HEK293T (cell line): ENCODE measurements at regions not wholly inside any gene's neighbourhood (a gene's known extent, or its start where the extent isn't known, plus 50 kb on each side); places are given as distances from the start of the nearest gene placed in this dataset.

ENCODE experiments used
- CTCF ChIA-PET: fragments of 350-600 bp; formaldehyde crosslinking; extraction: SDS; loops from one replicate; lab custom pipeline; 2021; ENCODE audit warnings: antibody characterized with exemption, inconsistent platforms; lab: Yijun Ruan, JAX
- POLR2A ChIA-PET: fragments of 350-600 bp; formaldehyde crosslinking; extraction: SDS; loops from one replicate; lab custom pipeline; 2020; ENCODE audit warnings: antibody characterized with exemption, inconsistent platforms; lab: Yijun Ruan, JAX
- DNase-seq: peaks from one replicate; pipeline ENCODE4 v3.0.0; 2012; ENCODE audit warnings: mixed read lengths; ENCODE audit errors: extremely low spot score
- ARNT ChIP-seq: fragments of 450-650 bp; IDR thresholded peaks from 2 replicates; pipeline ENCODE4 v1.6.1; 2017; ENCODE audit warnings: mild to moderate bottlenecking
- BHLHE40 ChIP-seq: fragments of 450-650 bp; IDR thresholded peaks from 2 replicates; pipeline ENCODE4 v1.6.1; 2016; ENCODE audit warnings: mild to moderate bottlenecking, moderate library complexity, borderline replicate concordance
- CTBP1 ChIP-seq: fragments of 450-650 bp; IDR thresholded peaks from 2 replicates; pipeline ENCODE4 v1.6.1; 2016; ENCODE audit warnings: borderline replicate concordance
- ELF4 ChIP-seq: fragments of 450-650 bp; IDR thresholded peaks from 2 replicates; pipeline ENCODE4 v1.6.1; 2017; ENCODE audit warnings: antibody characterized with exemption
- FOXA1 ChIP-seq: fragments of 450-650 bp; IDR thresholded peaks from 2 replicates; pipeline ENCODE4 v1.6.1; 2016; ENCODE audit warnings: mild to moderate bottlenecking
- FOXK2 ChIP-seq: fragments of 450-650 bp; IDR thresholded peaks from 2 replicates; pipeline ENCODE4 v1.6.1; 2016; ENCODE audit warnings: mild to moderate bottlenecking
- FOXM1 ChIP-seq: fragments of 450-650 bp; IDR thresholded peaks from 2 replicates; pipeline ENCODE4 v1.6.1; 2017; ENCODE audit warnings: mild to moderate bottlenecking, borderline replicate concordance
- HDGF ChIP-seq: fragments of 450-650 bp; IDR thresholded peaks from 2 replicates; pipeline ENCODE4 v1.6.1; 2017; ENCODE audit warnings: antibody characterized with exemption, borderline replicate concordance
- L3MBTL2 ChIP-seq: fragments of 450-650 bp; conservative IDR thresholded peaks from 2 replicates; pipeline ENCODE4 v1.6.1; 2016; ENCODE audit warnings: mild to moderate bottlenecking
- LEF1 ChIP-seq: fragments of 450-650 bp; IDR thresholded peaks from 2 replicates; pipeline ENCODE4 v1.6.1; 2017; ENCODE audit warnings: mild to moderate bottlenecking, borderline replicate concordance
- NFRKB ChIP-seq: fragments of 450-650 bp; IDR thresholded peaks from 2 replicates; pipeline ENCODE4 v1.6.1; 2016; ENCODE audit warnings: mild to moderate bottlenecking, moderate library complexity
- PKNOX1 ChIP-seq: fragments of 450-650 bp; IDR thresholded peaks from 2 replicates; pipeline ENCODE4 v1.6.1; 2016
- SP1 ChIP-seq: fragments of 450-650 bp; IDR thresholded peaks from 2 replicates; pipeline ENCODE4 v1.6.1; 2017
- SUZ12 ChIP-seq: fragments of 450-650 bp; IDR thresholded peaks from 2 replicates; pipeline ENCODE4 v1.6.1; 2016; ENCODE audit warnings: mild to moderate bottlenecking
- TARDBP ChIP-seq: fragments of 450-650 bp; IDR thresholded peaks from 2 replicates; pipeline ENCODE4 v1.6.1; 2016
- ZNF384 ChIP-seq: fragments of 450-650 bp; IDR thresholded peaks from 2 replicates; pipeline ENCODE4 v1.6.1; 2016

GRCh38 chr17:77320485-77321256 lies 179.9 kb downstream of the SEC14L1 start:
- TF ChIP-seq L3MBTL2 (no peak), ARNT (no peak), TARDBP (no peak), BHLHE40 (no peak), FOXM1 (no peak), CTBP1 (no peak), SP1 (no peak), FOXA1 (no peak)
- POLR2A ChIA-PET: no interaction called here
- CTCF ChIA-PET: no interaction called here
- DNase-seq: no peak

- POLR2A ChIA-PET: interaction anchor here (1.2 kb wide), 1 partner anchor 41 kb away, joined by 4 read pairs; no protein-coding TSS in a partner anchor
- no peak for DNase-seq
- CTCF ChIA-PET: interaction anchor here (0.6 kb wide), 1 partner anchor 228 kb away, joined by 4 read pairs; no protein-coding TSS in a partner anchor
- TF ChIP-seq FOXK2: no peak
- TF ChIP-seq NFRKB: no peak
- TF ChIP-seq LEF1: no peak
- TF ChIP-seq FOXM1: no peak
These were observed 181.1 kb downstream of the SEC14L1 start for GRCh38 chr17:77321649-77322513.

DNA sequence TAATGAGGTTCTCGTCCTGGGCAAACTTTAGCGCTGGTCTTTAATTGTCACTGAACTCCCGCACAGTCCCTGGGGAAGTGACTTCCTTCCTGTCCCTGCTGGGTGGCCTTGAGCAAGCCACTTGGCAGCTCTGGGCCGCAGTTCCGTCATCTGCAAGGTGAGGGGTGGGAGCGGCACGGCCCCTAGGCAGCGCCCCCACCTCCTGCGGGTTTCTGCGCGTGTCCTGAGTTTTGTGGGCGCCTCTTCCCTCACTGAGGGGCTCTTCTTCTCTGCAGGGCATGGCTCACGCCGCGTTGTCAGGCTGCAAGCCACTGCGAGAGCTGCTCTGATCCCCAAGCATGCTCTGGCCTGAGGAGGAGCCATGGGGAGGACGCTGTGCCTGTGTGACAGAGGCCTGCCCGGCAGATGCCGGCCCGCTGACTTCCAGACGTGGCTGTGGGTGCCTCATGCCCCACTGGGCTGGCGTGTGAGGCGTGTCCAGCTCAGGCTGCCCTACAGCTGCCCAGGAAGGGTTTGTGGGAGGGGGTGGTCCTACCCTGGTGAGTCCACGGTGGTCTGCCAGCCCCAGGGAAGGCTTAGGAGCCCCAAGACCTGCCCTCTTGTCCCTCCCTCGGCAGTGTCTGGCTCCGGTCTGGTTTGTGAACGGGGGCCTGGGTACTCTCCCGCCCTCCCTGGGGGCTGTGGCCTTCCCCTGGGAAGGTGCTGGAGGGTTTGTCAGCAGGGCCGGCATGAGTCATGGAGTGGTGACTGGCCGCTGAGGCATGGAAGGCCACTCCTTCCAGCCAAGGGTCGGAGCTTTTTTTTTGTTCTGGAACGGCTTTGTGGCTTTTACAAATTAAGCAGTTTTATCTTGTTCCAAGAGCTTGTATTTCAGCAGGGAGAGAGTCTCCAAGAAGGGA lies 182.0 kb downstream of the SEC14L1 start:
- ChIA-PET POLR2A (interaction anchor here (0.7 to 1.2 kb wide), 2 partner anchors 10 to 42 kb away, joined by 3 to 4 read pairs; no protein-coding TSS in a partner anchor), CTCF (interaction anchor here (0.6 kb wide), 1 partner anchor 257 kb away, joined by 3 read pairs; no protein-coding TSS in a partner anchor)
- peak; percentile 45 for DNase-seq
- TF ChIP-seq HDGF (no peak), TARDBP (no peak), PKNOX1 (no peak), CTBP1 (no peak), FOXA1 (no peak), FOXK2 (no peak), ELF4 (no peak), SUZ12 (no peak), SP1 (no peak), ZNF384 (no peak), L3MBTL2 (no peak), LEF1 (no peak), NFRKB (no peak), FOXM1 (no peak)

DNA sequence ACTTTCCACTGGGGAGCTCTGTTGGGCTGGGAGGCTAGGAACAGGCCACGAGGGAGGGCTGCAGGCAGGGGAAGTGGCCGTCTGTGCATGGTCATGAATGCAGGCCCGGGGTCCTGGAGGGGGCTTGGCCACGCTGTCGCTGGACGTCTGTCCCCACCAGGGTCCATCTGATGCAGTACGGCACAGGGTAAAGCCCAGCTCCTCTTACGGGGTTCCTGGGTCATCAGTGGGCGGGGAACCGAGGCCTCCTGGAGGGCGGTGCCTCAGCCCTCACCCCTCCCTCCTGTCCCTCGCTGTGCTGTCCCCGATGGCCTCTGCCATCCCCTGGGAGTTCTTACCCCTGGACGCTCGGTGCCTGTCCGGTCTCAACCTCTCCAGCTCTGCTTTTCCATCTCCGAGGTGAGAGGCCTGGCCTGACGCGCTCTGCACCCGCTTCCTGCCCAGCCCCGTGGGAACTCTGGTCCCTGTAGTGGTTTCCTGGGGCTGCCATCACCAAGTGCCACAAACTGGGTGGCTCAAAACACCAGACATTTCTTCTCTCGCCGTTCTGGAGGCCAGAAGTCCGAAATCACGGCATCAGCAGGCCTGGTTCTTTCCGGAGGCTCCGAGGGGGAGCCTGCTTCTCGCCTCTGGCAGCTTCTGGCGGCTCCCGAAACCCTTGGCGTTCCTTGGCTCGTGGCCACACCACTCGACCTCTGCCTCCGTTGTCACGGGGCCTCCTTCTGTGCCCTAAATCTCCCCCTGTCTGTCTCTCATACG lies 182.8 kb downstream of the SEC14L1 start:
- POLR2A ChIA-PET: interaction anchor here (0.7 to 1.2 kb wide), 2 partner anchors 9 to 43 kb away, joined by 3 to 4 read pairs; no protein-coding TSS in a partner anchor
- DNase-seq: peak; percentile 12
- CTCF ChIA-PET: interaction anchor here (0.6 kb wide), 1 partner anchor 258 kb away, joined by 3 read pairs; no protein-coding TSS in a partner anchor
- TF ChIP-seq FOXM1: no peak
- TF ChIP-seq ARNT: no peak
- no peak for TF ChIP-seq HDGF
- TF ChIP-seq LEF1: no peak
- TF ChIP-seq ZNF384: no peak
- no peak for TF ChIP-seq L3MBTL2
- no peak for TF ChIP-seq CTBP1
- no peak for TF ChIP-seq SUZ12
- no peak for TF ChIP-seq SP1
- no peak for TF ChIP-seq FOXA1
- no peak for TF ChIP-seq NFRKB
- no peak for TF ChIP-seq FOXK2
- no peak for TF ChIP-seq PKNOX1
- no peak for TF ChIP-seq ELF4
- no peak for TF ChIP-seq TARDBP
- no peak for TF ChIP-seq BHLHE40

- POLR2A ChIA-PET: no interaction called here
- CTCF ChIA-PET: no interaction called here
- TF ChIP-seq FOXA1 (no peak), CTBP1 (no peak), ELF4 (no peak), L3MBTL2 (no peak), NFRKB (no peak), TARDBP (no peak), ARNT (no peak), FOXK2 (no peak), LEF1 (no peak), HDGF (no peak), FOXM1 (no peak), PKNOX1 (no peak), SUZ12 (no peak), SP1 (no peak), ZNF384 (no peak), BHLHE40 (no peak)
- no peak for DNase-seq
These were observed 183.5 kb downstream of the SEC14L1 start for GRCh38 chr17:77324227-77324626.
